ENCODE measurements at regions not wholly inside any gene's neighbourhood (a gene's known extent, or its start where the extent isn't known, plus 50 kb on each side); places are given as distances from the start of the nearest gene placed in this dataset.

DNA sequence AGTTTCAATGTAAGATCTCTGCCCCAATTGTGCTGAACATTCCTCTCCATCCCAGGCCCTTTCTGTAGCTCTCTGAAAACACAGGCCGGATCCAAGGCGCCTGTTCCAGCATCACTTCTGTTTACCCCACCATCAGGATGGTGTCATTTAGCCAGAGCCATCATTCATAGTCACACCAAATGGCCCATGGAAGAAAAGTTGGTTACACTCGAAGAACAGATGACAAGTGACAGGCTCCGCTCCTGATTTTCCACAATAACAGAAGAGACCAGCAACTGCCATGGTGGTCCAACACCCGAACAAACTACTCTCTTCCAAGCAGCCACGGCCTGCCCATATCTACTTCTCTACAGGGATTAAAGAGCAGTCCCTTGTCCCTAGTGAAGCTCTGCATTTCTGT is 59.9 kb upstream of the PROX1 start:
- Histone ChIP-seq H3K4me1 (ENCODE audit: insufficient read depth, low read length) (no peaks in the 10 kb centered on the region), H3K36me3 (ENCODE audit: insufficient read depth, low read length) (no peaks in the 10 kb centered on the region), H3K27me3 (ENCODE audit: control insufficient read depth in 1 of 2, insufficient read depth in 2 of 2, low read length in 2 of 2) (no peaks in the 10 kb centered on the region), H3K27ac (ENCODE audit: low read depth in 1 of 2, low read length in 2 of 2) (no peak overlapping the region), H3K4me3 (ENCODE audit: low read length) (no peak overlapping the region), H3K9me3 (ENCODE audit: control insufficient read depth in 1 of 2, insufficient read depth in 1 of 2, low read length in 2 of 2) (no peaks in the 10 kb centered on the region)
- Mint-ChIP-seq H3K4me1 (ENCODE audit: low read depth) (no peaks in the 10 kb centered on the region), H3K9me3 (peaks cover 2% of the 10 kb centered on the region), H3K4me3 (no peak overlapping the region), H3K27ac (no peak overlapping the region), H3K36me3 (ENCODE audit: low read depth) (no peaks in the 10 kb centered on the region), H3K27me3 (no peaks in the 10 kb centered on the region)
- intact Hi-C loops (cut with DNase I, micrococcal nuclease): loop anchor here in 1 of 2 experiments (5.0 kb wide), 2 partner anchors 39 to 96 kb away; no protein-coding TSS in a partner anchor
- ATAC-seq (ENCODE audit: poor library complexity): no peak
- no peak for TF ChIP-seq CTCF (IDR thresholded peaks at IDR 0.05)
- ChIA-PET CTCF (no interaction called here), POLR2A (no interaction called here)
- no peak for DNase-seq

DNA sequence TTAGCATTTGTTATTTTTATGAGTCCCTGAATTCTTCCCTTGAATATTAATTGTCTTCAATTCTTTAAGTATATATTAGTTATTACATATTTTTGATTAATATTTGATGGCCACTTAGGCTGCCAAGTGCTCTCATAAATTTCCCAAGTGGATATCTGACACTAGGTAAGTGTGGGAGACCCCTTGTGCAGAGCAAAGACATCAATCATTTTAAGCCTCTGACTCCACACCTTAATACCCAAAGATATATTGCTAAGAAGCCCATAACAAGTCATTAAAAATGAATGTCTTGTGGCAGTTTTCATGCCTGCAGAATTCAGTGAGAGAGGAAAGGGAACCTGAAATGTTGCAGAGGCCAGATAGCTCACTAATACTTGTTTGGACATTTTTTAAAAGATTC is 58.4 kb upstream of the PROX1 start:
- H3K4me3 ChIP-seq (ENCODE audit: low read length): no peak overlapping the region
- intact Hi-C loops (cut with DNase I, micrococcal nuclease): loop anchor here in 1 of 2 experiments (5.0 kb wide), 2 partner anchors 38 to 97 kb away; no protein-coding TSS in a partner anchor
- H3K9me3 ChIP-seq (ENCODE audit: control insufficient read depth in 1 of 2, insufficient read depth in 1 of 2, low read length in 2 of 2): peaks cover 0 to 5% of the 10 kb centered on the region in 2 experiments
- H3K36me3 ChIP-seq (ENCODE audit: insufficient read depth, low read length): no peaks in the 10 kb centered on the region
- no peak overlapping the region for H3K27ac ChIP-seq (ENCODE audit: low read depth in 1 of 2, low read length in 2 of 2)
- H3K27me3 ChIP-seq (ENCODE audit: control insufficient read depth in 1 of 2, insufficient read depth in 2 of 2, low read length in 2 of 2): no peaks in the 10 kb centered on the region
- H3K4me1 ChIP-seq (ENCODE audit: insufficient read depth, low read length): no peaks in the 10 kb centered on the region
- Mint-ChIP-seq H3K4me1 (ENCODE audit: low read depth) (no peaks in the 10 kb centered on the region), H3K4me3 (no peak overlapping the region), H3K27me3 (no peaks in the 10 kb centered on the region), H3K36me3 (ENCODE audit: low read depth) (no peaks in the 10 kb centered on the region), H3K27ac (no peak overlapping the region), H3K9me3 (no peaks in the 10 kb centered on the region)
- DNase-seq (no peak), ATAC-seq (ENCODE audit: poor library complexity) (no peak)
- CTCF ChIA-PET: no interaction called here
- TF ChIP-seq CTCF (IDR thresholded peaks at IDR 0.05): no peak
- POLR2A ChIA-PET: no interaction called here

GRCh38 chr1:213931836-213932235 is 55.9 kb upstream of the PROX1 start:
- Histone ChIP-seq H3K36me3 (ENCODE audit: insufficient read depth, low read length) (no peaks in the 10 kb centered on the region), H3K27me3 (ENCODE audit: control insufficient read depth in 1 of 2, insufficient read depth in 2 of 2, low read length in 2 of 2) (no peaks in the 10 kb centered on the region), H3K4me3 (ENCODE audit: low read length) (no peak overlapping the region), H3K27ac (ENCODE audit: low read depth in 1 of 2, low read length in 2 of 2) (no peak overlapping the region), H3K9me3 (ENCODE audit: control insufficient read depth in 1 of 2, insufficient read depth in 1 of 2, low read length in 2 of 2) (peaks cover 0 to 5% of the 10 kb centered on the region in 2 experiments), H3K4me1 (ENCODE audit: insufficient read depth, low read length) (no peaks in the 10 kb centered on the region)
- no peak overlapping the region for H3K4me3 Mint-ChIP-seq
- POLR2A ChIA-PET: interaction anchor here (1.2 kb wide), 1 partner anchor 81 kb away, joined by 4 read pairs; no protein-coding TSS in a partner anchor
- intact Hi-C loops (cut with DNase I, micrococcal nuclease): no loop called here
- H3K27me3 Mint-ChIP-seq: no peaks in the 10 kb centered on the region
- no peaks in the 10 kb centered on the region for H3K4me1 Mint-ChIP-seq (ENCODE audit: low read depth)
- TF ChIP-seq CTCF (IDR thresholded peaks at IDR 0.05): no peak
- no peak overlapping the region for H3K27ac Mint-ChIP-seq
- no peaks in the 10 kb centered on the region for H3K36me3 Mint-ChIP-seq (ENCODE audit: low read depth)
- H3K9me3 Mint-ChIP-seq: peaks cover 2% of the 10 kb centered on the region
- no peak for DNase-seq
- no peak for ATAC-seq (ENCODE audit: poor library complexity)
- CTCF ChIA-PET: no interaction called here

Measured in CD4-positive, alpha-beta T cell (primary cell).